Astrocyte of the spinal cord (primary cell): ENCODE measurements at regions not wholly inside any gene's neighbourhood (a gene's known extent, or its start where the extent isn't known, plus 50 kb on each side); places are given as distances from the start of the nearest gene placed in this dataset.

Experiments used
- DNase-seq: peaks from one replicate; pipeline ENCODE4 v3.0.0; 2011; ENCODE audit warnings: low read depth, low spot score
- H3K4me3 ChIP-seq: 2 replicates; pipeline ENCODE4 v1.5.1; 2011; ENCODE audit warnings: low read depth, mild to moderate bottlenecking, low read length, moderate library complexity
- in situ Hi-C: cut with HindIII; loops from 2 replicates; pipeline ENCODE4 v1.10.0; 2017; ENCODE audit warnings: low sequenced_read_pairs
- TF ChIP-seq, protein P1 (sequence below): IDR thresholded peaks from 2 replicates; pipeline ENCODE4 v1.5.1; 2012; ENCODE audit warnings: low read depth, mild to moderate bottlenecking, low read length, inconsistent platforms

DNA sequence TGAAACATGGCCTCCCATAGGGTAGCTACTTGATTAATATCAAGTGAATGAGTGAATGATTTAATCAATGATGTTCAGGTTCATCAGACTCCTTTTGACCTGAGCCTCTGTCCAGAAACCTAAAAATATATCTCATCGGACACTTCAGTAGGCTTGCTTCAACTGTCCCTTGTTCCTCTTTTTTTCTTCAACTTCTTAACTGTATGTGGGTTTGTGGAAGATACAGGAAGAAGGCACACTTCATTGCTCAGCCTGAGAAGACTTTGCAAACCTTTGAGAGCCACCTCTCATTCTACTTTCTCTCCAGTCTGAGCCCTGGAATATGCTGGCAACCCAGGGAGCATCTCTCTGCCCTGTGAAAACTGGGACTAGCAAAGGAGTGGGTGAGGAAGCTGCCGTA lies 557.0 kb downstream of the FGF9 start:
- in situ Hi-C loops = no loop called here
- no peak overlapping the region for H3K4me3 ChIP-seq
- TF ChIP-seq, protein P1, sequence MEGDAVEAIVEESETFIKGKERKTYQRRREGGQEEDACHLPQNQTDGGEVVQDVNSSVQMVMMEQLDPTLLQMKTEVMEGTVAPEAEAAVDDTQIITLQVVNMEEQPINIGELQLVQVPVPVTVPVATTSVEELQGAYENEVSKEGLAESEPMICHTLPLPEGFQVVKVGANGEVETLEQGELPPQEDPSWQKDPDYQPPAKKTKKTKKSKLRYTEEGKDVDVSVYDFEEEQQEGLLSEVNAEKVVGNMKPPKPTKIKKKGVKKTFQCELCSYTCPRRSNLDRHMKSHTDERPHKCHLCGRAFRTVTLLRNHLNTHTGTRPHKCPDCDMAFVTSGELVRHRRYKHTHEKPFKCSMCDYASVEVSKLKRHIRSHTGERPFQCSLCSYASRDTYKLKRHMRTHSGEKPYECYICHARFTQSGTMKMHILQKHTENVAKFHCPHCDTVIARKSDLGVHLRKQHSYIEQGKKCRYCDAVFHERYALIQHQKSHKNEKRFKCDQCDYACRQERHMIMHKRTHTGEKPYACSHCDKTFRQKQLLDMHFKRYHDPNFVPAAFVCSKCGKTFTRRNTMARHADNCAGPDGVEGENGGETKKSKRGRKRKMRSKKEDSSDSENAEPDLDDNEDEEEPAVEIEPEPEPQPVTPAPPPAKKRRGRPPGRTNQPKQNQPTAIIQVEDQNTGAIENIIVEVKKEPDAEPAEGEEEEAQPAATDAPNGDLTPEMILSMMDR = no peak
- DNase-seq = no peak

DNA sequence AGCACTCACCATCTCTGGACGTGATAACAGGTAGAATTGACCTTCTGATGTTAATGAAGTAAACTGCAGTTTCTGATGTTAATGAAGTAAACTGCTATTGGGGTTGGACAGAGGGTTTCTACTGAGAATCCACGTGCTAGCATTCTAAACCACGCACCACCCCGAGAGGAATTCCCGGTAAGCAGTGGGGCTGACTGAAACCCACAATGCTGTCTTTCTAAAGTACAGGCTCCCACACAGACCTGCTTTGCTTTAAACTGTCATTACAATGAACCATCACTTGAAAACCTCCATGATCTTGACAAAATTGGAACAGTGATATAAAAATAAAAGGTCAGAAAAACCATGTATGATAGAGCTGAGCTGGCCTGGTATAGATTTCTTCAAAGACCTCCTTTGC lies 559.0 kb downstream of the FGF9 start:
- no peak overlapping the region for H3K4me3 ChIP-seq
- no peak for DNase-seq
- TF ChIP-seq, protein P1 = no peak
- in situ Hi-C loops = no loop called here

DNA sequence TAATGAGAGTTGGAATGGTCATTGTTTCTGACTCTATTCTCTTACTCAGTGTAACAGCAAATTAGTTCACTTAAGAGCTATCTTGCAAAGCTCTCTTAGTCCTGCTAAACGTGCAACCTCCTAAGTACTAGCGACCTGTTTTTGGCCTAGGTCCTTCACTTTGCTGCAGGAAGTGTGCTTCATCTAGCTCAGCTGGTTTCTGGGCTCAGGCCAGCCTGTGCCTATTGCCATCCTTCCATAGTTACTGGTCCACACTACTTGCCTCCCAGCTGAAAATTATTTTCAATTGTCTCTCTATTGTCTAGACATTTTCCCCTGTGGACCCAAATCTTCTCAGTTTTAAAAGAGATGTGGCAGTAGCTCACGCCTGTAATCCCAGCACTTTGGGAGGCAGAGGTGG lies 561.3 kb downstream of the FGF9 start:
- TF ChIP-seq, protein P1 = no peak
- in situ Hi-C loops = no loop called here
- H3K4me3 ChIP-seq = no peak overlapping the region
- DNase-seq = no peak

- H3K4me3 ChIP-seq = no peak overlapping the region
- in situ Hi-C loops = no loop called here
- TF ChIP-seq, protein P1 = no peak
- DNase-seq = no peak
These were observed 564.5 kb downstream of the FGF9 start for GRCh38 chr13:22235285-22235949.

- no peak overlapping the region for H3K4me3 ChIP-seq
- TF ChIP-seq, protein P1 = no peak
- in situ Hi-C loops = no loop called here
- peak; percentile 5 for DNase-seq
These were observed 565.0 kb downstream of the FGF9 start for GRCh38 chr13:22235950-22236290.

GRCh38 chr13:22238269-22238668 lies 567.4 kb downstream of the FGF9 start:
- TF ChIP-seq, protein P1 = no peak
- H3K4me3 ChIP-seq = no peak overlapping the region
- DNase-seq = no peak
- in situ Hi-C loops = no loop called here

- no peak overlapping the region for H3K4me3 ChIP-seq
- no peak for DNase-seq
- in situ Hi-C loops = no loop called here
- TF ChIP-seq, protein P1 = no peak
These were observed 569.8 kb downstream of the FGF9 start for GRCh38 chr13:22240716-22241115.
